Kidney (tissue), 13 donors: ENCODE measurements at regions not wholly inside any gene's neighbourhood (a gene's known extent, or its start where the extent isn't known, plus 50 kb on each side); places are given as distances from the start of the nearest gene placed in this dataset.
A peak's percentile ranks its signal among the peaks of the same experiment; 100 is the strongest.

ENCODE experiments used
- DNase-seq, 5 donors: peaks; one replicate each; pipeline ENCODE4 v3.0.0-alpha.2; 2013 to 2020
- FAIRE-seq: peaks from 2 replicates; lab custom pipeline; 2012; peaks lifted over from hg19 to GRCh38; lab: Jason Lieb, UNC
- H3K27ac ChIP-seq, 2 donors: one replicate each; pipeline ENCODE4 v1.7.0; 2013; ENCODE audit warnings: low read depth in 2 of 2, low read length in 2 of 2, inconsistent platforms in 1 of 2
- H3K27me3 ChIP-seq: one replicate; pipeline ENCODE4 v1.7.1; 2013; ENCODE audit warnings: low read length, inconsistent platforms; ENCODE audit not compliant: control insufficient read depth, insufficient read depth
- H3K36me3 ChIP-seq, 3 donors: one replicate each; pipeline versions ENCODE4 v1.7.0 to v1.7.1; 2013; ENCODE audit warnings: low read length in 3 of 3, control low read depth in 1 of 3, inconsistent platforms in 1 of 3; ENCODE audit not compliant: insufficient read depth in 3 of 3, control insufficient read depth in 2 of 3
- H3K4me1 ChIP-seq, 3 donors: one replicate each; pipeline versions ENCODE4 v1.7.0 to v1.7.1; 2013; ENCODE audit warnings: low read length in 3 of 3, inconsistent platforms in 1 of 3, low read depth in 1 of 3; ENCODE audit not compliant: control insufficient read depth in 2 of 3, insufficient read depth in 2 of 3
- H3K4me3 ChIP-seq, 3 donors: one replicate each; pipeline versions ENCODE4 v1.7.0 to v1.8.1; 2013; ENCODE audit warnings: low read length in 3 of 3, control low read depth in 1 of 3, inconsistent platforms in 1 of 3
- H3K9ac ChIP-seq, 3 donors: one replicate each; pipeline versions ENCODE4 v1.7.0 to v1.7.1; 2013; ENCODE audit warnings: low read length in 3 of 3, control low read depth in 1 of 3, inconsistent platforms in 1 of 3
- H3K9me3 ChIP-seq, 3 donors: one replicate each; pipeline versions ENCODE4 v1.7.0 to v1.7.1; 2013; ENCODE audit warnings: low read length in 3 of 3, control low read depth in 1 of 3, inconsistent platforms in 1 of 3; ENCODE audit not compliant: control insufficient read depth in 2 of 3, insufficient read depth in 1 of 3
- intact Hi-C: fragments of 100-400 bp; cut with DNase I; formaldehyde crosslinking; loops from one replicate; pipeline ENCODE4 v1.11.1; 2022
- TF ChIP-seq, protein P1 (sequence below): IDR thresholded peaks from 3 replicates; pipeline ENCODE4 v1.5.1; 2012; ENCODE audit warnings: mild to moderate bottlenecking, moderate library complexity, borderline replicate concordance; ENCODE audit not compliant: insufficient read depth; ENCODE audit errors: extremely low read depth
- donor health status: control.
- donor health status: control.
- donor health status: control.
- donor health status: control.
- donor health status: control.
- donor health status: DM: yes; HTN: yes; CAD: no.
- donor health status: Normal renal cell carcinoma (clear cell type).

DNA sequence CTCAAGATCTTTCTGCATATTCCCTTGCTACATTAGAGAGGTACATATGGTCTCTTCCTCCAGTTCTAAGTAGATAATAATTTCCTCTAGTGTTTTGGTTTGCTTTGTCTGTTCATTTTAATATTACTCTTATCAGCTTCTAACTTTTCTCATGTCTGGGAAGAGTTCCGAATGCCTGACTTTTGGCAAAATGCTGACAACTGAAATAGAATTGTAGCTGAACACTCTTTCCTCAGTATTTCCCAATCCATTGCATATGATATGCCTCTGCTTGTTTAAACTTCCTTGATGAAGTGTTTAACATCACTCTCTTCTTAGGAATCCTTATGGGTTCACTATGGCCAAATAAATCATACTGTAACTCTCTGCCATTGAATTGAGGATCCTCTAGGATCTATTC is 1510.1 kb downstream of the MRPL39 start:
- TF ChIP-seq, protein P1, sequence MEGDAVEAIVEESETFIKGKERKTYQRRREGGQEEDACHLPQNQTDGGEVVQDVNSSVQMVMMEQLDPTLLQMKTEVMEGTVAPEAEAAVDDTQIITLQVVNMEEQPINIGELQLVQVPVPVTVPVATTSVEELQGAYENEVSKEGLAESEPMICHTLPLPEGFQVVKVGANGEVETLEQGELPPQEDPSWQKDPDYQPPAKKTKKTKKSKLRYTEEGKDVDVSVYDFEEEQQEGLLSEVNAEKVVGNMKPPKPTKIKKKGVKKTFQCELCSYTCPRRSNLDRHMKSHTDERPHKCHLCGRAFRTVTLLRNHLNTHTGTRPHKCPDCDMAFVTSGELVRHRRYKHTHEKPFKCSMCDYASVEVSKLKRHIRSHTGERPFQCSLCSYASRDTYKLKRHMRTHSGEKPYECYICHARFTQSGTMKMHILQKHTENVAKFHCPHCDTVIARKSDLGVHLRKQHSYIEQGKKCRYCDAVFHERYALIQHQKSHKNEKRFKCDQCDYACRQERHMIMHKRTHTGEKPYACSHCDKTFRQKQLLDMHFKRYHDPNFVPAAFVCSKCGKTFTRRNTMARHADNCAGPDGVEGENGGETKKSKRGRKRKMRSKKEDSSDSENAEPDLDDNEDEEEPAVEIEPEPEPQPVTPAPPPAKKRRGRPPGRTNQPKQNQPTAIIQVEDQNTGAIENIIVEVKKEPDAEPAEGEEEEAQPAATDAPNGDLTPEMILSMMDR, result no peak
- no peak for FAIRE-seq

DNA sequence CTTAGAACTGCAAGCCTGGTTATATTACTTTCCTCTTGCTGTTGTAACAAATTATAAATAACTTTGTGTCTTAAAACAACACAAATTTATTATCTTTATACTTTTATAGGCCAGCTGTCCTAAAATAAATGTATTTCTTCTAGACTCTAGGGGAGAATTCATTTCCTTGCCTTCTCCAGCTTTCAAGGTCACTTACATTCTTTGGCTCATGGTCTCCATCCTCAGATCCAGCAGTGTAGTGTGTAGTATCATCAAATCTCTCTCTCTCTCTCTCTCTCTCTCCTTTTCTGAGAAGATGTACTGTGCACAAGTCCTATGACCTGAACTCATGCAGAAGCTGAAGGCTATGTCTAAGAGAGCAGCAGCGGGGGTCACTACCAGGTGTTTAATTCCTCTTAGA is 1510.6 kb downstream of the MRPL39 start:
- Histone ChIP-seq H3K27ac (no peak overlapping the region), H3K9me3 (no peaks in the 10 kb centered on the region), H3K4me3 (no peak overlapping the region), H3K4me1 (no peaks in the 10 kb centered on the region), H3K36me3 (no peaks in the 10 kb centered on the region), H3K9ac (no peak overlapping the region), H3K27me3 (no peaks in the 10 kb centered on the region)
- FAIRE-seq, result no peak
- intact Hi-C loops, result no loop called here
- DNase-seq, result peak in 1 of 5 donors; percentile 24
- TF ChIP-seq, protein P1, result no peak

More for the DNA sequence above, 1510.1 kb downstream of the MRPL39 start:
- Histone ChIP-seq H3K4me1 (no peaks in the 10 kb centered on the region), H3K36me3 (no peaks in the 10 kb centered on the region), H3K27ac (no peak overlapping the region), H3K4me3 (no peak overlapping the region), H3K27me3 (no peaks in the 10 kb centered on the region), H3K9ac (no peak overlapping the region), H3K9me3 (no peaks in the 10 kb centered on the region)
- DNase-seq, result no peak
- intact Hi-C loops, result no loop called here

GRCh38 chr21:24093032-24093431 is 1514.2 kb downstream of the MRPL39 start:
- H3K27me3 ChIP-seq, result no peaks in the 10 kb centered on the region
- H3K9me3 ChIP-seq, result no peaks in the 10 kb centered on the region
- no peak overlapping the region for H3K27ac ChIP-seq
- H3K4me1 ChIP-seq, result no peaks in the 10 kb centered on the region
- intact Hi-C loops, result no loop called here
- no peak for FAIRE-seq
- no peak overlapping the region for H3K4me3 ChIP-seq
- no peak for DNase-seq
- no peak overlapping the region for H3K9ac ChIP-seq
- TF ChIP-seq, protein P1, result no peak
- no peaks in the 10 kb centered on the region for H3K36me3 ChIP-seq

- no peaks in the 10 kb centered on the region for H3K9me3 ChIP-seq
- DNase-seq (no peak), FAIRE-seq (no peak)
- H3K36me3 ChIP-seq, result no peaks in the 10 kb centered on the region
- H3K27me3 ChIP-seq, result no peaks in the 10 kb centered on the region
- no peaks in the 10 kb centered on the region for H3K4me1 ChIP-seq
- no peak overlapping the region for H3K9ac ChIP-seq
- TF ChIP-seq, protein P1, result no peak
- intact Hi-C loops, result no loop called here
- H3K4me3 ChIP-seq, result no peak overlapping the region
- no peak overlapping the region for H3K27ac ChIP-seq
These were observed 1531.1 kb downstream of the MRPL39 start for GRCh38 chr21:24076179-24076578.
